H1 (cell line): ENCODE measurements at regions not wholly inside any gene's neighbourhood (a gene's known extent, or its start where the extent isn't known, plus 50 kb on each side); places are given as distances from the start of the nearest gene placed in this dataset.

Source experiments
- CTCF ChIA-PET: fragments of 300-600 bp; sonication (Branson Sonifier 250); formaldehyde crosslinking; loops from one replicate; lab custom pipeline; 2021; ENCODE audit not compliant: partially characterized antibody; lab: Charles Lee
- POLR2A ChIA-PET: fragments of 300-600 bp; sonication (Branson Sonifier 250); formaldehyde crosslinking; loops from one replicate; lab custom pipeline; 2021; ENCODE audit warnings: inconsistent platforms; ENCODE audit not compliant: partially characterized antibody; lab: Charles Lee
- DNase-seq, 2 experiments: peaks; one replicate each; pipeline versions ENCODE4 v3.0.0 to v3.0.0-alpha.2; 2010 to 2022; ENCODE audit warnings: low spot score in 2 of 2, low read depth in 1 of 2, mixed read lengths in 1 of 2
- FAIRE-seq: peaks from 2 replicates; lab custom pipeline; 2011; peaks lifted over from hg19 to GRCh38; lab: Jason Lieb, UNC
- H2AFZ ChIP-seq: 2 replicates; pipeline ENCODE4 v1.8.1; 2012; ENCODE audit warnings: low read length, inconsistent platforms
- H2AK5ac ChIP-seq: 2 replicates; pipeline ENCODE4 v1.6.1; 2013; ENCODE audit warnings: low read depth, low read length
- H2BK120ac ChIP-seq: replicated peaks from 2 replicates; pipeline ENCODE3; 2013; ENCODE audit warnings: low read depth, low read length, inconsistent platforms
- H2BK12ac ChIP-seq: 2 replicates; pipeline ENCODE4 v1.6.1; 2013; ENCODE audit warnings: low read depth, low read length
- H2BK15ac ChIP-seq: 2 replicates; pipeline ENCODE4 v1.6.1; 2013; ENCODE audit warnings: low read length
- H2BK20ac ChIP-seq: 2 replicates; pipeline ENCODE4 v1.6.1; 2013; ENCODE audit warnings: low read length
- H2BK5ac ChIP-seq: 2 replicates; pipeline ENCODE4 v1.6.1; 2013; ENCODE audit warnings: low read depth, low read length
- H3K14ac ChIP-seq: 2 replicates; pipeline ENCODE4 v1.6.1; 2013; ENCODE audit warnings: inconsistent platforms; ENCODE audit not compliant: insufficient read length
- H3K18ac ChIP-seq: 2 replicates; pipeline ENCODE4 v1.6.1; 2013; ENCODE audit warnings: low read length; ENCODE audit errors: extremely low read depth
- H3K23ac ChIP-seq: 2 replicates; pipeline ENCODE4 v1.6.1; 2013; ENCODE audit warnings: inconsistent platforms; ENCODE audit not compliant: insufficient read length
- H3K23me2 ChIP-seq: 2 replicates; pipeline ENCODE4 v1.6.1; 2013; ENCODE audit warnings: low read depth, low read length
- H3K27ac ChIP-seq: 2 replicates; pipeline ENCODE4 v1.6.1; 2011; ENCODE audit warnings: low read depth, low read length, inconsistent platforms
- H3K27me3 ChIP-seq, 4 experiments: replicated peaks in 1 of 4; 1 replicate in 1 of 4; 2 replicates in 3 of 4; pipeline versions ENCODE4 v1.6.1 to v1.8.1; 2011 to 2013; ENCODE audit warnings: low read length in 3 of 4, mild to moderate bottlenecking in 3 of 4, inconsistent platforms in 2 of 4, mixed read lengths in 2 of 4, moderate library complexity in 1 of 4; ENCODE audit not compliant: control insufficient read depth in 3 of 4, insufficient read depth in 3 of 4; ENCODE audit errors: extremely low read depth in 1 of 4
- H3K36me3 ChIP-seq, 4 experiments: 2 replicates each; pipeline versions ENCODE4 v1.6.1 to v1.8.1; 2011 to 2013; ENCODE audit warnings: mild to moderate bottlenecking in 4 of 4, low read length in 3 of 4, moderate library complexity in 2 of 4, control low read depth in 1 of 4, inconsistent platforms in 1 of 4; ENCODE audit not compliant: insufficient read depth in 4 of 4, control insufficient read depth in 2 of 4
- H3K4ac ChIP-seq: replicated peaks from 2 replicates; pipeline ENCODE3; 2013; ENCODE audit warnings: low read length, low read depth, mixed read lengths, inconsistent platforms; ENCODE audit not compliant: insufficient read length
- H3K4me1 ChIP-seq, 4 experiments: replicated peaks in 1 of 4; 1 replicate in 1 of 4; 2 replicates in 3 of 4; pipeline versions ENCODE4 v1.6.1 to v1.8.1; 2011 to 2013; ENCODE audit warnings: low read length in 3 of 4, inconsistent platforms in 2 of 4, mixed read lengths in 1 of 4; ENCODE audit not compliant: insufficient read depth in 4 of 4, control insufficient read depth in 3 of 4
- H3K4me2 ChIP-seq, 2 experiments: 2 replicates each; pipeline versions ENCODE4 v1.6.1 to v1.8.1; 2011 to 2013; ENCODE audit warnings: low read depth in 2 of 2, low read length in 2 of 2, control low read depth in 1 of 2, inconsistent platforms in 1 of 2, mild to moderate bottlenecking in 1 of 2; ENCODE audit not compliant: insufficient read depth in 1 of 2
- H3K4me3 ChIP-seq, 4 experiments: fragments of 200-600, 300-600 bp in 1 of 4; sonication (generic), shearing (Covaris generic), sonication (Bioruptor Twin) in 1 of 4; 2 replicates each; pipeline versions ENCODE4 v1.5.1 to v1.8.1; 2011 to 2016; ENCODE audit warnings: low read length in 4 of 4, low read depth in 3 of 4, control low read depth in 2 of 4, inconsistent platforms in 2 of 4, mild to moderate bottlenecking in 2 of 4, mixed read lengths in 1 of 4, moderate library complexity in 1 of 4; ENCODE audit not compliant: insufficient read depth in 2 of 4; ENCODE audit errors: extremely low read depth in 1 of 4
- H3K56ac ChIP-seq: replicated peaks from 2 replicates; pipeline ENCODE3; 2013; ENCODE audit warnings: low read depth, mild to moderate bottlenecking, mixed read lengths, low read length, inconsistent platforms; ENCODE audit not compliant: insufficient read length
- H3K79me1 ChIP-seq: 2 replicates; pipeline ENCODE4 v1.6.1; 2013; ENCODE audit warnings: low read depth, low read length, control low read depth
- H3K79me2 ChIP-seq, 2 experiments: 2 replicates each; pipeline versions ENCODE4 v1.6.1 to v1.8.1; 2012 to 2013; ENCODE audit warnings: low read length in 2 of 2, mild to moderate bottlenecking in 2 of 2, inconsistent platforms in 1 of 2; ENCODE audit not compliant: insufficient read depth in 2 of 2, control insufficient read depth in 1 of 2
- H3K9ac ChIP-seq, 4 experiments: replicated peaks in 1 of 4; 1 replicate in 1 of 4; 2 replicates in 3 of 4; pipeline versions ENCODE4 v1.6.1 to v1.8.1; 2011 to 2013; ENCODE audit warnings: low read depth in 3 of 4, low read length in 3 of 4, control low read depth in 2 of 4, mild to moderate bottlenecking in 2 of 4, moderate library complexity in 2 of 4, inconsistent platforms in 1 of 4; ENCODE audit errors: extremely low read depth in 1 of 4
- H3K9me3 ChIP-seq, 2 experiments: 2 replicates each; pipeline versions ENCODE4 v1.6.1 to v1.8.1; 2012 to 2013; ENCODE audit warnings: mild to moderate bottlenecking in 2 of 2, moderate library complexity in 2 of 2, control low read depth in 1 of 2, inconsistent platforms in 1 of 2, low read depth in 1 of 2, low read length in 1 of 2, mixed read lengths in 1 of 2; ENCODE audit not compliant: insufficient read depth in 2 of 2
- H4K20me1 ChIP-seq, 2 experiments: replicated peaks in 1 of 2; 2 replicates each; pipeline versions ENCODE3 to v1.8.1; 2011 to 2013; ENCODE audit warnings: inconsistent platforms in 2 of 2, low read length in 2 of 2, mild to moderate bottlenecking in 1 of 2; ENCODE audit not compliant: insufficient read depth in 2 of 2, control insufficient read depth in 1 of 2
- H4K5ac ChIP-seq: 2 replicates; pipeline ENCODE4 v1.6.1; 2013; ENCODE audit warnings: low read length, low read depth, mixed read lengths, inconsistent platforms; ENCODE audit not compliant: insufficient read length
- H4K8ac ChIP-seq: 2 replicates; pipeline ENCODE4 v1.8.0; 2013; ENCODE audit warnings: mild to moderate bottlenecking, moderate library complexity, low read length, inconsistent platforms; ENCODE audit not compliant: insufficient read depth; ENCODE audit errors: extremely low read depth
- H4K91ac ChIP-seq: replicated peaks from 2 replicates; pipeline ENCODE3; 2013; ENCODE audit warnings: low read length, mixed read lengths, inconsistent platforms; ENCODE audit not compliant: insufficient read length
- CEBPB ChIP-seq: IDR thresholded peaks from 2 replicates; pipeline ENCODE4 v1.6.1; 2012; ENCODE audit warnings: low read depth, low read length
- EP300 ChIP-seq, 2 experiments: IDR thresholded peaks; 1 replicate in 1 of 2; 2 replicates in 1 of 2; pipeline ENCODE4 v1.6.1; 2011 to 2012; ENCODE audit warnings: low read depth in 2 of 2, low read length in 2 of 2, mild to moderate bottlenecking in 2 of 2, borderline replicate concordance in 1 of 2, inconsistent platforms in 1 of 2, moderate library complexity in 1 of 2
- EZH2 ChIP-seq: fragments of 200-600 bp; sonication (generic); IDR thresholded peaks from 2 replicates; pipeline ENCODE4 v1.7.1; 2012; ENCODE audit warnings: low read depth, mild to moderate bottlenecking, moderate library complexity, low read length, inconsistent platforms; ENCODE audit not compliant: severe bottlenecking
- HDAC6 ChIP-seq: IDR thresholded peaks from one replicate; pipeline ENCODE4 v1.7.1; 2012; ENCODE audit warnings: low read depth, mild to moderate bottlenecking, inconsistent platforms, low read length, moderate library complexity
- KDM1A ChIP-seq: fragments of 200-600, 300-600 bp; sonication (generic); IDR thresholded peaks from 2 replicates; pipeline ENCODE4 v1.7.1; 2016; ENCODE audit warnings: mild to moderate bottlenecking, low read length, borderline replicate concordance
- KDM5A ChIP-seq: fragments of 200-600 bp; IDR thresholded peaks from 2 replicates; pipeline ENCODE4 v1.7.1; 2012; ENCODE audit warnings: mild to moderate bottlenecking, low read length, inconsistent platforms, mixed read lengths
- TAF7 ChIP-seq: optimal IDR thresholded peaks from 2 replicates; pipeline ENCODE3; 2011; ENCODE audit warnings: low read depth, mild to moderate bottlenecking, inconsistent platforms, low read length, moderate library complexity, borderline replicate concordance
- WGBS, 2 experiments: shearing (Covaris generic) in 1 of 2; methylation state at CpG; one replicate each; pipeline versions ENCODE4 v1.1.6 to v1.1.7; 2013 to 2015; ENCODE audit warnings: low lambda C conversion rate in 2 of 2, mixed read lengths in 2 of 2, inconsistent platforms in 1 of 2, low coverage in 1 of 2, missing lambda C conversion rate in 1 of 2; ENCODE audit not compliant: insufficient replicate concordance in 2 of 2, insufficient coverage in 1 of 2, insufficient read length in 1 of 2; ENCODE audit errors: extremely low coverage in 1 of 2, missing lambda C conversion rate in 1 of 2; 5-methylcytosine and 5-hydroxymethylcytosine counted together

DNA sequence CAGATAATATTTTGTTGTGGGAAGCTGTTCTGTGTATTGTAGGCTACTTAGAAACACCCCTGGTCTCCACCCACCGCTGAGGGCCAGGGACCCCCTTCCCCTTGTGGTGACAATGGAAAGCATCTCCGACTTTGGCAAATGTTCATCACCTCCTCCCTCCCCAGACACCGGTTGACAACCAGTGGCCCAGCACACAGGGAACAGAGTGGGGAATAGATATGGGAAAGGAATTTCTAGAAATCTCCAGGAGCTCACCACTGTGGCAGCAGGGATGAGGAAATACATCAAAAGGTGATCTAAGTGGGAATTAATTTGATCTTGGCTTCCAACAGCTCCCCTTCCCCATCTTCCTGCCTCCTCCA is 257.3 kb upstream of the FOXQ1 start:
- no peak overlapping the region for H2BK5ac ChIP-seq
- TF ChIP-seq TAF7, result no peak
- no peak for TF ChIP-seq EZH2
- no peak for TF ChIP-seq KDM5A
- TF ChIP-seq HDAC6, result no peak
- TF ChIP-seq EP300 (IDR thresholded peaks at IDR 0.05; ENCODE audit: borderline replicate concordance in 1 of 2, low read depth in 2 of 2, low read length in 2 of 2), result no peak
- TF ChIP-seq CEBPB, result no peak
- TF ChIP-seq KDM1A, result no peak

More for the DNA sequence above, 257.3 kb upstream of the FOXQ1 start:
- no peak overlapping the region for H3K56ac ChIP-seq
- H3K4me2 ChIP-seq, result no peak overlapping the region
- H3K79me1 ChIP-seq, result no peaks in the 10 kb centered on the region
- H3K23ac ChIP-seq, result no peak overlapping the region
- H2AK5ac ChIP-seq, result no peak overlapping the region
- H3K4ac ChIP-seq, result no peak overlapping the region
- H2BK120ac ChIP-seq, result no peak overlapping the region
- peaks cover 0 to 3% of the 10 kb centered on the region in 2 experiments; a peak in 1 of 4 replicates for H3K79me2 ChIP-seq
- H3K36me3 ChIP-seq, result no peaks in the 10 kb centered on the region
- H2AFZ ChIP-seq, result no peak overlapping the region
- H3K9me3 ChIP-seq, result no peaks in the 10 kb centered on the region; a peak in 1 of 4 replicates
- H4K91ac ChIP-seq, result no peak overlapping the region
- H3K27me3 ChIP-seq, result no peaks in the 10 kb centered on the region
- H2BK15ac ChIP-seq, result no peak overlapping the region
- 0 out of 2 replicates have a peak, but pooled peaks cover 4% of the 10 kb centered on the region for H3K23me2 ChIP-seq
- ChIA-PET CTCF (no interaction called here), POLR2A (no interaction called here)
- H4K20me1 ChIP-seq, result peaks cover 0 to 2% of the 10 kb centered on the region in 2 experiments
- H2BK20ac ChIP-seq, result no peak overlapping the region
- no peak overlapping the region for H2BK12ac ChIP-seq
- FAIRE-seq (no peak), DNase-seq (no peak)
- H3K14ac ChIP-seq, result no peak overlapping the region
- WGBS, 2 experiments, result 82% methylated on average over 2 of the region's 3 CpGs; no CpG with 5 or more reads in 1 of the 2 experiments
- no peak overlapping the region for H3K27ac ChIP-seq
- H3K18ac ChIP-seq, result no peak overlapping the region
- 0 out of 7 replicates have a peak, but pooled peaks cover 0 to 2% (median 0%) of the 10 kb centered on the region in 4 experiments for H3K4me1 ChIP-seq
- no peak overlapping the region for H4K5ac ChIP-seq
- no peak overlapping the region for H4K8ac ChIP-seq
- H3K9ac ChIP-seq, result no peak overlapping the region
- H3K4me3 ChIP-seq, result no peak overlapping the region
